HL-60 (cell line): ENCODE measurements at regions not wholly inside any gene's neighbourhood (a gene's known extent, or its start where the extent isn't known, plus 50 kb on each side); places are given as distances from the start of the nearest gene placed in this dataset.

ENCODE experiments used
- GABPA ChIP-seq: IDR thresholded peaks from 2 replicates; pipeline ENCODE4 v1.6.1; 2012; ENCODE audit warnings: low read depth
- POLR2AphosphoS5 ChIP-seq: IDR thresholded peaks from 2 replicates; pipeline ENCODE4 v1.6.1; 2012; ENCODE audit warnings: low read depth
- TF ChIP-seq, protein P1 (sequence below): IDR thresholded peaks from one replicate; pipeline ENCODE4 v1.5.1; 2011; ENCODE audit warnings: low read length, control low read depth, inconsistent platforms; ENCODE audit not compliant: insufficient read depth
- TF ChIP-seq, protein P2 (sequence below): IDR thresholded peaks from 2 replicates; pipeline ENCODE4 v1.6.1; 2012; ENCODE audit warnings: low read depth; ENCODE audit not compliant: insufficient replicate concordance

DNA sequence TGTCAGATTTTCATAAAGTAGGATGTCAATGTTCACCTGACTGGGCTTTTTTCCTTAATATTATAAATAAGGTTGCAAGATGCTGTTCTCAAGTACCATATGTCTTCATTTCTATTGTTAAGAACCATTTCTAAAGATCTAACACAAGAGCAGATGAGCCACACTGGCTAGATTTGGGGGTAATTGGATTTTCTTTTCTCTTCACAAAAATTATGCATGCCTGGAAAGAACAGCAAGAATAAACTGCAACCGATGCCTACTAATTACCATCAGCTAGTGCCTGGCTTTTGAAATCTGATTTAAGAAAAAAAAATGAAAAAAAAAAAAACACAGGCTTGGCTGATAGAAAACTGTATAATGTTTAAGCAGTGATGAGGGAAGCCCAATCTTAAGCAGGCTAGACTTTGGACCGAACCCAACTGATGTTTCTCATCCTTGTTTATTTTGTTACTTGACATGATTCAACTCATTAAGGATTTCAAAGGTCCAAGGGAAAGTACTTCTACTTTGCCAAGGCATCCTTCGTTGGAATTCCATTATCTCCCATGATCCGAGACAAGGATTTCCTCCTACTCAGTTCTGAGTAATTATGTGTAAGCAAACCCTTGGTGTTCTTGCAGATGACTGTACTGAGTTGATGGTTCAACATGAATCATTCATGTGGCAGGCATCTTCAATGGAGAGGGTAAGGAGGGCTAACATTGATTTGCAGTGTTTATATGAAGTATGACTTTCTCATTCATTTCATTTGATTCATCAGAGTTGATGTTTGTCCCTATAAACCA, 300.5 kb downstream of the SPRY2 start:
- TF ChIP-seq, protein P1, sequence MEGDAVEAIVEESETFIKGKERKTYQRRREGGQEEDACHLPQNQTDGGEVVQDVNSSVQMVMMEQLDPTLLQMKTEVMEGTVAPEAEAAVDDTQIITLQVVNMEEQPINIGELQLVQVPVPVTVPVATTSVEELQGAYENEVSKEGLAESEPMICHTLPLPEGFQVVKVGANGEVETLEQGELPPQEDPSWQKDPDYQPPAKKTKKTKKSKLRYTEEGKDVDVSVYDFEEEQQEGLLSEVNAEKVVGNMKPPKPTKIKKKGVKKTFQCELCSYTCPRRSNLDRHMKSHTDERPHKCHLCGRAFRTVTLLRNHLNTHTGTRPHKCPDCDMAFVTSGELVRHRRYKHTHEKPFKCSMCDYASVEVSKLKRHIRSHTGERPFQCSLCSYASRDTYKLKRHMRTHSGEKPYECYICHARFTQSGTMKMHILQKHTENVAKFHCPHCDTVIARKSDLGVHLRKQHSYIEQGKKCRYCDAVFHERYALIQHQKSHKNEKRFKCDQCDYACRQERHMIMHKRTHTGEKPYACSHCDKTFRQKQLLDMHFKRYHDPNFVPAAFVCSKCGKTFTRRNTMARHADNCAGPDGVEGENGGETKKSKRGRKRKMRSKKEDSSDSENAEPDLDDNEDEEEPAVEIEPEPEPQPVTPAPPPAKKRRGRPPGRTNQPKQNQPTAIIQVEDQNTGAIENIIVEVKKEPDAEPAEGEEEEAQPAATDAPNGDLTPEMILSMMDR, result no peak
- no peak for TF ChIP-seq GABPA
- TF ChIP-seq, protein P2, sequence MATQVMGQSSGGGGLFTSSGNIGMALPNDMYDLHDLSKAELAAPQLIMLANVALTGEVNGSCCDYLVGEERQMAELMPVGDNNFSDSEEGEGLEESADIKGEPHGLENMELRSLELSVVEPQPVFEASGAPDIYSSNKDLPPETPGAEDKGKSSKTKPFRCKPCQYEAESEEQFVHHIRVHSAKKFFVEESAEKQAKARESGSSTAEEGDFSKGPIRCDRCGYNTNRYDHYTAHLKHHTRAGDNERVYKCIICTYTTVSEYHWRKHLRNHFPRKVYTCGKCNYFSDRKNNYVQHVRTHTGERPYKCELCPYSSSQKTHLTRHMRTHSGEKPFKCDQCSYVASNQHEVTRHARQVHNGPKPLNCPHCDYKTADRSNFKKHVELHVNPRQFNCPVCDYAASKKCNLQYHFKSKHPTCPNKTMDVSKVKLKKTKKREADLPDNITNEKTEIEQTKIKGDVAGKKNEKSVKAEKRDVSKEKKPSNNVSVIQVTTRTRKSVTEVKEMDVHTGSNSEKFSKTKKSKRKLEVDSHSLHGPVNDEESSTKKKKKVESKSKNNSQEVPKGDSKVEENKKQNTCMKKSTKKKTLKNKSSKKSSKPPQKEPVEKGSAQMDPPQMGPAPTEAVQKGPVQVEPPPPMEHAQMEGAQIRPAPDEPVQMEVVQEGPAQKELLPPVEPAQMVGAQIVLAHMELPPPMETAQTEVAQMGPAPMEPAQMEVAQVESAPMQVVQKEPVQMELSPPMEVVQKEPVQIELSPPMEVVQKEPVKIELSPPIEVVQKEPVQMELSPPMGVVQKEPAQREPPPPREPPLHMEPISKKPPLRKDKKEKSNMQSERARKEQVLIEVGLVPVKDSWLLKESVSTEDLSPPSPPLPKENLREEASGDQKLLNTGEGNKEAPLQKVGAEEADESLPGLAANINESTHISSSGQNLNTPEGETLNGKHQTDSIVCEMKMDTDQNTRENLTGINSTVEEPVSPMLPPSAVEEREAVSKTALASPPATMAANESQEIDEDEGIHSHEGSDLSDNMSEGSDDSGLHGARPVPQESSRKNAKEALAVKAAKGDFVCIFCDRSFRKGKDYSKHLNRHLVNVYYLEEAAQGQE, result no peak
- no peak for TF ChIP-seq POLR2AphosphoS5
